ENCODE measurements at regions not wholly inside any gene's neighbourhood (a gene's known extent, or its start where the extent isn't known, plus 50 kb on each side); places are given as distances from the start of the nearest gene placed in this dataset.

DNA sequence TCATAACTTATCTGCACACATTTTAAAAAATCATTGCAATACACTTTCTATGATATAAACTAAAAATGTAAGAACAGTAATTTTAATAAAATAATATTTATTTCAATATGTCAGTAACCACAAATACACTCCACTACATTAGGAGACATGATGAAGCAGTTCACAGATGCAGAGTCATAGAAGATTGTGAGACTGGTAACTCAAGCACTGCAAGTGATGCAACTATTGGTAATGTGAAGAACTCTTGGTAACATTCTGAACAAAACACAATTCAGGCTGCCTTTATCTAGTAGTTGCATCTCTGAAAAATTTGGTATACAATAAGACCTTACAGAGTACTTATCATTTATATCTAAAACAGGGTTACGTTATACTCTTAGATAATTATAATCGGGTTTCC is 52.6 kb upstream of the LRAT start:
- no peaks in the 10 kb centered on the region for H3K9me3 ChIP-seq (ENCODE audit: control insufficient read depth, low read depth, low read length)
- H3K18ac ChIP-seq (ENCODE audit: insufficient read length, low read depth, low read length) = no peak overlapping the region
- no peaks in the 10 kb centered on the region for H3K4me1 ChIP-seq (ENCODE audit: insufficient read depth, low read length)
- H3K4me3 Mint-ChIP-seq = no peak overlapping the region
- no peaks in the 10 kb centered on the region for H3K79me2 ChIP-seq (ENCODE audit: insufficient read depth, low read length)
- H3K4me1 Mint-ChIP-seq = 0 out of 4 replicates have a peak, but pooled peaks cover 0 to 3% of the 10 kb centered on the region in 2 experiments
- no peak overlapping the region for H2BK20ac ChIP-seq (ENCODE audit: low read depth, low read length, poor library complexity, severe bottlenecking)
- no peak overlapping the region for H3K56ac ChIP-seq (ENCODE audit: insufficient read length, low read depth, low read length)
- no peak overlapping the region for H2BK12ac ChIP-seq (ENCODE audit: insufficient read length, low read depth, low read length)
- H4K8ac ChIP-seq (replicated peaks; ENCODE audit: insufficient read length, low read depth, low read length) = no peak overlapping the region
- no CpG with 5 or more reads among the region's 2 CpGs for WGBS (ENCODE audit: extremely low coverage, insufficient read length, low lambda C conversion rate)
- no peak overlapping the region for H2BK5ac ChIP-seq (ENCODE audit: insufficient read length, low read length)
- no peak overlapping the region for H3K9ac ChIP-seq (ENCODE audit: extremely low read depth, insufficient read length, low read length)
- no peak overlapping the region for H2BK15ac ChIP-seq (ENCODE audit: low read depth, low read length)
- no peak overlapping the region for H3K27ac ChIP-seq (ENCODE audit: insufficient read length, low read depth, low read length)
- H3K9me3 Mint-ChIP-seq = no peaks in the 10 kb centered on the region
- H4K5ac ChIP-seq (ENCODE audit: insufficient read length, low read depth, low read length) = no peak overlapping the region
- H2BK120ac ChIP-seq (ENCODE audit: low read depth, low read length, poor library complexity, severe bottlenecking) = no peak overlapping the region
- no peak overlapping the region for H2AFZ ChIP-seq (ENCODE audit: low read length)
- H4K20me1 ChIP-seq (ENCODE audit: control insufficient read depth, insufficient read depth, insufficient read length) = no peaks in the 10 kb centered on the region
- TF ChIP-seq, protein P1, sequence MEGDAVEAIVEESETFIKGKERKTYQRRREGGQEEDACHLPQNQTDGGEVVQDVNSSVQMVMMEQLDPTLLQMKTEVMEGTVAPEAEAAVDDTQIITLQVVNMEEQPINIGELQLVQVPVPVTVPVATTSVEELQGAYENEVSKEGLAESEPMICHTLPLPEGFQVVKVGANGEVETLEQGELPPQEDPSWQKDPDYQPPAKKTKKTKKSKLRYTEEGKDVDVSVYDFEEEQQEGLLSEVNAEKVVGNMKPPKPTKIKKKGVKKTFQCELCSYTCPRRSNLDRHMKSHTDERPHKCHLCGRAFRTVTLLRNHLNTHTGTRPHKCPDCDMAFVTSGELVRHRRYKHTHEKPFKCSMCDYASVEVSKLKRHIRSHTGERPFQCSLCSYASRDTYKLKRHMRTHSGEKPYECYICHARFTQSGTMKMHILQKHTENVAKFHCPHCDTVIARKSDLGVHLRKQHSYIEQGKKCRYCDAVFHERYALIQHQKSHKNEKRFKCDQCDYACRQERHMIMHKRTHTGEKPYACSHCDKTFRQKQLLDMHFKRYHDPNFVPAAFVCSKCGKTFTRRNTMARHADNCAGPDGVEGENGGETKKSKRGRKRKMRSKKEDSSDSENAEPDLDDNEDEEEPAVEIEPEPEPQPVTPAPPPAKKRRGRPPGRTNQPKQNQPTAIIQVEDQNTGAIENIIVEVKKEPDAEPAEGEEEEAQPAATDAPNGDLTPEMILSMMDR (conservative IDR thresholded peaks at IDR 0.05) = no peak
- H3K23ac ChIP-seq (ENCODE audit: insufficient read length, low read depth, low read length) = no peak overlapping the region
- no peak overlapping the region for H2AK5ac ChIP-seq (ENCODE audit: insufficient read length, low read length)
- no peak for DNase-seq
- no peak overlapping the region for H3T11ph ChIP-seq (ENCODE audit: low read length)
- no peaks in the 10 kb centered on the region for H3K27me3 ChIP-seq (ENCODE audit: insufficient read depth, low read length)
- H3K27ac Mint-ChIP-seq = no peak overlapping the region
- H3K79me1 ChIP-seq (ENCODE audit: insufficient read depth, low read depth, low read length, poor library complexity, severe bottlenecking) = no peaks in the 10 kb centered on the region
- H3K4ac ChIP-seq (ENCODE audit: low read depth, low read length) = no peak overlapping the region
- H3K36me3 Mint-ChIP-seq (ENCODE audit: insufficient read depth in 1 of 3, low read depth in 3 of 3) = no peaks in the 10 kb centered on the region
- H3K14ac ChIP-seq (ENCODE audit: insufficient read depth, low read length) = no peak overlapping the region
- H3K23me2 ChIP-seq (ENCODE audit: insufficient read length, low read depth, low read length, poor library complexity, severe bottlenecking) = no peaks in the 10 kb centered on the region
- no peak overlapping the region for H4K91ac ChIP-seq (ENCODE audit: insufficient read length, low read depth, low read length)
- H3K27me3 Mint-ChIP-seq (ENCODE audit: low read depth) = no peaks in the 10 kb centered on the region; the same call in 1 of the 2 replicates
- no peak overlapping the region for H3K4me2 ChIP-seq (ENCODE audit: insufficient read depth, insufficient read length, low read length)
